ENCODE measurements at regions not wholly inside any gene's neighbourhood (a gene's known extent, or its start where the extent isn't known, plus 50 kb on each side); places are given as distances from the start of the nearest gene placed in this dataset.

GRCh38 chr10:78947733-78948132 lies 121.0 kb upstream of the ZMIZ1 start:
- in situ Hi-C loops (cut with HindIII; ENCODE audit: low sequenced_read_pairs), result no loop called here
- DNase-seq (ENCODE audit: low spot score), result no peak

- in situ Hi-C loops (cut with HindIII; ENCODE audit: low sequenced_read_pairs), result no loop called here
- no peak for DNase-seq (ENCODE audit: low spot score)
These were observed 120.1 kb upstream of the ZMIZ1 start for GRCh38 chr10:78948621-78949030.

GRCh38 chr10:78950656-78951587 lies 117.8 kb upstream of the ZMIZ1 start:
- DNase-seq (ENCODE audit: low spot score), result no peak
- in situ Hi-C loops (cut with HindIII; ENCODE audit: low sequenced_read_pairs), result no loop called here

GRCh38 chr10:78952030-78952429 lies 116.7 kb upstream of the ZMIZ1 start:
- in situ Hi-C loops (cut with HindIII; ENCODE audit: low sequenced_read_pairs), result no loop called here
- no peak for DNase-seq (ENCODE audit: low spot score)

GRCh38 chr10:78952686-78953085 lies 116.1 kb upstream of the ZMIZ1 start:
- in situ Hi-C loops (cut with HindIII; ENCODE audit: low sequenced_read_pairs), result no loop called here
- no peak for DNase-seq (ENCODE audit: low spot score)

- in situ Hi-C loops (cut with HindIII; ENCODE audit: low sequenced_read_pairs), result no loop called here
- DNase-seq (ENCODE audit: low spot score), result no peak
These were observed 115.5 kb upstream of the ZMIZ1 start for GRCh38 chr10:78953113-78953798.

GRCh38 chr10:78953799-78954297 lies 114.9 kb upstream of the ZMIZ1 start:
- in situ Hi-C loops (cut with HindIII; ENCODE audit: low sequenced_read_pairs), result no loop called here
- DNase-seq (ENCODE audit: low spot score), result no peak

GRCh38 chr10:78954689-78955088 lies 114.1 kb upstream of the ZMIZ1 start:
- in situ Hi-C loops (cut with HindIII; ENCODE audit: low sequenced_read_pairs), result no loop called here
- DNase-seq (ENCODE audit: low spot score), result no peak

GRCh38 chr10:78955206-78955605 lies 113.6 kb upstream of the ZMIZ1 start:
- DNase-seq (ENCODE audit: low spot score), result no peak
- in situ Hi-C loops (cut with HindIII; ENCODE audit: low sequenced_read_pairs), result no loop called here

- no peak for DNase-seq (ENCODE audit: low spot score)
- in situ Hi-C loops (cut with HindIII; ENCODE audit: low sequenced_read_pairs), result no loop called here
These were observed 112.4 kb upstream of the ZMIZ1 start for GRCh38 chr10:78956391-78956790.

- DNase-seq (ENCODE audit: low spot score), result no peak
- in situ Hi-C loops (cut with HindIII; ENCODE audit: low sequenced_read_pairs), result no loop called here
These were observed 111.2 kb upstream of the ZMIZ1 start for GRCh38 chr10:78957471-78958039.

GRCh38 chr10:78959217-78959923 lies 109.4 kb upstream of the ZMIZ1 start:
- in situ Hi-C loops (cut with HindIII; ENCODE audit: low sequenced_read_pairs), result no loop called here
- no peak for DNase-seq (ENCODE audit: low spot score)

GRCh38 chr10:78959924-78960285 lies 108.9 kb upstream of the ZMIZ1 start:
- in situ Hi-C loops (cut with HindIII; ENCODE audit: low sequenced_read_pairs), result no loop called here
- no peak for DNase-seq (ENCODE audit: low spot score)

GRCh38 chr10:78960316-78960800 lies 108.4 kb upstream of the ZMIZ1 start:
- in situ Hi-C loops (cut with HindIII; ENCODE audit: low sequenced_read_pairs), result no loop called here
- DNase-seq (ENCODE audit: low spot score), result peak; percentile 76

GRCh38 chr10:78961760-78962159 lies 107.0 kb upstream of the ZMIZ1 start:
- DNase-seq (ENCODE audit: low spot score), result peak; percentile 31
- in situ Hi-C loops (cut with HindIII; ENCODE audit: low sequenced_read_pairs), result no loop called here

- in situ Hi-C loops (cut with HindIII; ENCODE audit: low sequenced_read_pairs), result no loop called here
- DNase-seq (ENCODE audit: low spot score), result peak; percentile 97
These were observed 105.4 kb upstream of the ZMIZ1 start for GRCh38 chr10:78963074-78964034.

GRCh38 chr10:78964274-78964951 lies 104.4 kb upstream of the ZMIZ1 start:
- DNase-seq (ENCODE audit: low spot score), result peak; percentile 51
- in situ Hi-C loops (cut with HindIII; ENCODE audit: low sequenced_read_pairs), result no loop called here
